HepG2 (cell line): ENCODE measurements at regions not wholly inside any gene's neighbourhood (a gene's known extent, or its start where the extent isn't known, plus 50 kb on each side); places are given as distances from the start of the nearest gene placed in this dataset.

Experiments used
- ATAC-seq: fragments of 200-7000 bp; cut with Tn5 transposase; 3 replicates; pipeline ENCODE4 v1.9.1; 2020; ENCODE audit warnings: mild to moderate bottlenecking, moderate library complexity
- BruUV-seq: library from RNA; stranded (reverse); fragments of 400-500 nt; replicated peaks from 2 replicates; lab custom pipeline; 2021; lab: Mats Ljungman, UMichigan
- CTCF ChIA-PET: fragments of 300-600 bp; formaldehyde crosslinking; extraction: SDS; loops from one replicate; lab custom pipeline; 2021; ENCODE audit warnings: low total read pairs, inconsistent platforms, low intra/inter-chr PET ratio; lab: Yijun Ruan, JAX
- POLR2A ChIA-PET: fragments of 350-600 bp; sonication (Branson Sonifier 250); formaldehyde crosslinking; loops from one replicate; lab custom pipeline; 2020; ENCODE audit warnings: antibody characterized with exemption, inconsistent platforms; lab: Yijun Ruan, JAX
- DNase-seq: peaks from one replicate; pipeline ENCODE4 v3.0.0-alpha.2; 2015; ENCODE audit warnings: low spot score
- FAIRE-seq: peaks from 3 replicates; lab custom pipeline; 2011; peaks lifted over from hg19 to GRCh38; lab: Jason Lieb, UNC
- H2AFZ ChIP-seq: one replicate; pipeline ENCODE4 v1.6.1; 2011; ENCODE audit warnings: low read length, inconsistent platforms
- H3K27ac ChIP-seq: fragments of 300-600 bp; 3 replicates; pipeline ENCODE4 v1.8.0; 2011; ENCODE audit warnings: mixed run types, mild to moderate bottlenecking, mixed read lengths, low read length, inconsistent platforms; ENCODE audit not compliant: insufficient read depth; ENCODE audit errors: extremely low read length
- H3K27me3 ChIP-seq, 2 experiments: fragments of 200-600 bp in 1 of 2; 2 replicates in 1 of 2; 3 replicates in 1 of 2; pipeline versions ENCODE4 v1.6.0 to v1.8.0; 2011; ENCODE audit warnings: low read length in 2 of 2, mild to moderate bottlenecking in 2 of 2, moderate library complexity in 2 of 2, inconsistent platforms in 1 of 2; ENCODE audit not compliant: insufficient read depth in 2 of 2, control insufficient read depth in 1 of 2
- H3K36me3 ChIP-seq, 2 experiments: fragments of 200-600 bp in 1 of 2; replicated peaks in 1 of 2; 2 replicates in 1 of 2; 3 replicates in 1 of 2; pipeline versions ENCODE4 v1.5.1 to v1.8.0; 2011; ENCODE audit warnings: low read length in 2 of 2, inconsistent platforms in 1 of 2; ENCODE audit not compliant: insufficient read depth in 2 of 2, control insufficient read depth in 1 of 2
- H3K4me1 ChIP-seq: 2 replicates; pipeline ENCODE4 v1.5.1; 2012; ENCODE audit warnings: low read length, inconsistent platforms; ENCODE audit not compliant: insufficient read depth
- H3K4me2 ChIP-seq: 2 replicates; pipeline ENCODE4 v1.6.0; 2011; ENCODE audit warnings: low read depth, low read length, inconsistent platforms
- H3K4me3 ChIP-seq, 3 experiments: fragments of 200-600 bp in 1 of 3; sonication (generic), shearing (Covaris generic) in 1 of 3; replicated peaks in 1 of 3; 2 replicates each; pipeline ENCODE4 v1.5.1; 2011 to 2016; ENCODE audit warnings: low read length in 3 of 3, inconsistent platforms in 2 of 3, low read depth in 2 of 3, mild to moderate bottlenecking in 2 of 3, control low read depth in 1 of 3, mixed read lengths in 1 of 3; ENCODE audit not compliant: insufficient read depth in 1 of 3
- H3K79me2 ChIP-seq: one replicate; pipeline ENCODE4 v1.6.1; 2011; ENCODE audit warnings: low read length, inconsistent platforms; ENCODE audit not compliant: insufficient read depth
- H3K9ac ChIP-seq: 2 replicates; pipeline ENCODE4 v1.6.0; 2011; ENCODE audit warnings: mild to moderate bottlenecking, low read depth, low read length, inconsistent platforms; ENCODE audit not compliant: insufficient read depth
- H3K9me3 ChIP-seq: 2 replicates; pipeline ENCODE4 v1.5.1; 2012; ENCODE audit warnings: mild to moderate bottlenecking, low read length
- H4K20me1 ChIP-seq: 2 replicates; pipeline ENCODE4 v1.6.0; 2011; ENCODE audit warnings: inconsistent platforms, mild to moderate bottlenecking, low read length, moderate library complexity; ENCODE audit not compliant: insufficient read depth
- CREB1 ChIP-seq, 2 experiments: fragments of 450-650 bp in 1 of 2; IDR thresholded peaks; 2 replicates each; pipeline ENCODE4 v1.6.1; 2016 to 2017; ENCODE audit warnings: control low read depth in 1 of 2, mild to moderate bottlenecking in 1 of 2, missing compliant biosample characterization in 1 of 2, missing genetic modification characterization in 1 of 2
- CREBL2 ChIP-seq: sonication (generic); formaldehyde crosslinking; IDR thresholded peaks from 2 replicates; pipeline ENCODE4 v1.8.1; 2023; ENCODE audit warnings: missing genetic modification reagents, mild to moderate bottlenecking, borderline replicate concordance
- JUNB ChIP-seq: sonication (generic); formaldehyde crosslinking; IDR thresholded peaks from 2 replicates; pipeline ENCODE4 v1.8.0; 2022; ENCODE audit warnings: missing genetic modification reagents, mild to moderate bottlenecking, borderline replicate concordance
- MIER2 ChIP-seq: IDR thresholded peaks from 2 replicates; pipeline ENCODE4 v1.6.1; 2016; ENCODE audit warnings: missing biosample characterization, missing genetic modification reagents
- TBX2 ChIP-seq: sonication (generic); formaldehyde crosslinking; IDR thresholded peaks from 2 replicates; pipeline ENCODE4 v1.5.0; 2020; ENCODE audit warnings: missing genetic modification reagents, mild to moderate bottlenecking, borderline replicate concordance
- TOE1 ChIP-seq: sonication (generic); formaldehyde crosslinking; IDR thresholded peaks from 2 replicates; pipeline ENCODE4 v1.4.0; 2020; ENCODE audit warnings: mild to moderate bottlenecking, missing genetic modification reagents
- TRIM24 ChIP-seq: sonication (generic); formaldehyde crosslinking; IDR thresholded peaks from 2 replicates; pipeline ENCODE4 v1.8.0; 2022; ENCODE audit warnings: mild to moderate bottlenecking, missing genetic modification reagents
- ZBTB33 ChIP-seq: sonication (generic); formaldehyde crosslinking; IDR thresholded peaks from 2 replicates; pipeline ENCODE4 v1.4.0; 2020; ENCODE audit warnings: missing genetic modification reagents
- ZNF138 ChIP-seq: sonication (generic); formaldehyde crosslinking; IDR thresholded peaks from 2 replicates; pipeline ENCODE4 v1.5.0; 2020; ENCODE audit warnings: mild to moderate bottlenecking, low read depth, missing genetic modification reagents
- WGBS: methylation state at CpG from one replicate; pipeline ENCODE4 v1.1.6; 2017; ENCODE audit warnings: low lambda C conversion rate; 5-methylcytosine and 5-hydroxymethylcytosine counted together
- in situ Hi-C: cut with HindIII; loops from 2 replicates; pipeline ENCODE4 v1.10.0; 2017; ENCODE audit warnings: low pct_unique_long_range_greater_than_20kb; ENCODE audit not compliant: extremely low pct_ligation_motif_present
- intact Hi-C: fragments of 100-400 bp; cut with micrococcal nuclease; formaldehyde crosslinking; loops from one replicate; pipeline ENCODE4 v1.10.0; 2022; ENCODE audit not compliant: unreplicated experiment
- TF ChIP-seq, protein P1 (sequence below): sonication (generic); formaldehyde crosslinking; IDR thresholded peaks from 2 replicates; pipeline ENCODE4 v1.8.0; 2022; ENCODE audit warnings: mild to moderate bottlenecking, missing genetic modification reagents; ENCODE audit not compliant: insufficient replicate concordance

GRCh38 chr3:150278843-150279381 is 129.2 kb upstream of the TSC22D2 start:
- CTCF ChIA-PET = no interaction called here
- BruUV-seq = no TSS peak
- H3K4me1 ChIP-seq = no peaks in the 10 kb centered on the region
- intact Hi-C loops = no loop called here
- no peak overlapping the region for H3K4me3 ChIP-seq
- no peak overlapping the region for H3K4me2 ChIP-seq
- H2AFZ ChIP-seq = no peak overlapping the region
- TF ChIP-seq TOE1 (CRISPR knock-in tag) = no peak
- TF ChIP-seq TRIM24 = no peak
- TF ChIP-seq, protein P1, sequence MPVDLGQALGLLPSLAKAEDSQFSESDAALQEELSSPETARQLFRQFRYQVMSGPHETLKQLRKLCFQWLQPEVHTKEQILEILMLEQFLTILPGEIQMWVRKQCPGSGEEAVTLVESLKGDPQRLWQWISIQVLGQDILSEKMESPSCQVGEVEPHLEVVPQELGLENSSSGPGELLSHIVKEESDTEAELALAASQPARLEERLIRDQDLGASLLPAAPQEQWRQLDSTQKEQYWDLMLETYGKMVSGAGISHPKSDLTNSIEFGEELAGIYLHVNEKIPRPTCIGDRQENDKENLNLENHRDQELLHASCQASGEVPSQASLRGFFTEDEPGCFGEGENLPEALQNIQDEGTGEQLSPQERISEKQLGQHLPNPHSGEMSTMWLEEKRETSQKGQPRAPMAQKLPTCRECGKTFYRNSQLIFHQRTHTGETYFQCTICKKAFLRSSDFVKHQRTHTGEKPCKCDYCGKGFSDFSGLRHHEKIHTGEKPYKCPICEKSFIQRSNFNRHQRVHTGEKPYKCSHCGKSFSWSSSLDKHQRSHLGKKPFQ = no peak
- no peak for TF ChIP-seq CREBL2
- no peak for TF ChIP-seq ZBTB33
- no peak for TF ChIP-seq MIER2
- no peak for TF ChIP-seq JUNB (CRISPR knock-in tag)
- no peak for TF ChIP-seq CREB1 (IDR thresholded peaks at IDR 0.05)
- no peak for TF ChIP-seq CREB1 (CRISPR knock-in tag; IDR thresholded peaks at IDR 0.05)
- no peak for TF ChIP-seq ZNF138 (CRISPR knock-in tag)
- no peak for TF ChIP-seq TBX2
- TF ChIP-seq, all 625 proteins: peak for 0
- no peaks in the 10 kb centered on the region for H3K79me2 ChIP-seq
- H3K36me3 ChIP-seq = no peaks in the 10 kb centered on the region
- 23% methylated on average over 7 of the region's 7 CpGs for WGBS
- in situ Hi-C loops = no loop called here
- 0 out of 5 replicates have a peak, but pooled peaks cover 0 to 3% of the 10 kb centered on the region in 2 experiments for H3K27me3 ChIP-seq
- ATAC-seq (no peak), DNase-seq (no peak), FAIRE-seq (no peak)
- no peak overlapping the region for H3K9ac ChIP-seq
- H3K9me3 ChIP-seq = no peaks in the 10 kb centered on the region
- no peaks in the 10 kb centered on the region for H4K20me1 ChIP-seq
- H3K27ac ChIP-seq = no peak overlapping the region
- POLR2A ChIA-PET = no interaction called here
